Prostate gland (tissue), 2 donors: ENCODE measurements at regions not wholly inside any gene's neighbourhood (a gene's known extent, or its start where the extent isn't known, plus 50 kb on each side); places are given as distances from the start of the nearest gene placed in this dataset.

Experiments
- DNase-seq: peaks from one replicate; pipeline ENCODE4 v3.0.0-alpha.2; 2019; ENCODE audit warnings: low spot score
- H3K27ac ChIP-seq, 2 donors: fragments of 200-600 bp; sonication (generic); 2 replicates each; pipeline ENCODE4 v1.5.1; 2017 to 2019
- H3K27me3 ChIP-seq: fragments of 200-600 bp; sonication (generic); replicated peaks from 2 replicates; pipeline ENCODE4 v1.5.1; 2019; ENCODE audit not compliant: insufficient read depth
- H3K36me3 ChIP-seq, 2 donors: fragments of 200-600 bp; sonication (generic); 1 replicate in 1 of 2; 2 replicates in 1 of 2; pipeline versions ENCODE4 v1.5.1 to v1.8.1; 2017 to 2019
- H3K4me1 ChIP-seq: fragments of 200-600 bp; sonication (generic); replicated peaks from 2 replicates; pipeline ENCODE4 v1.5.1; 2019
- H3K4me3 ChIP-seq, 2 donors: fragments of 200-600 bp; sonication (generic); 2 replicates each; pipeline ENCODE4 v1.5.1; 2017 to 2019
- H3K9me3 ChIP-seq: fragments of 200-600 bp; sonication (generic); 2 replicates; pipeline ENCODE4 v1.5.1; 2017
- POLR2A ChIP-seq: fragments of 450-650 bp; IDR thresholded peaks from one replicate; pipeline ENCODE4 v1.6.1; 2016; ENCODE audit warnings: antibody characterized with exemption, mild to moderate bottlenecking
- POLR2AphosphoS5 ChIP-seq: sonication (generic); formaldehyde crosslinking; IDR thresholded peaks from one replicate; pipeline ENCODE4 v1.6.1; 2017; ENCODE audit warnings: antibody characterized with exemption
- WGBS: methylation state at CpG from one replicate; pipeline ENCODE4 v1.1.5; 2018; 5-methylcytosine and 5-hydroxymethylcytosine counted together
- intact Hi-C: fragments of 100-400 bp; cut with DNase I; formaldehyde crosslinking; loops from one replicate; pipeline ENCODE4 v1.14.2; 2022
- TF ChIP-seq, protein P1 (sequence below), 4 experiments: fragments of 200-600 bp in 2 of 4; fragments of 450-650 bp in 2 of 4; sonication (generic) in 2 of 4; IDR thresholded peaks; 1 replicate in 3 of 4; 2 replicates in 1 of 4; pipeline ENCODE4 v1.5.1; 2016 to 2019; ENCODE audit warnings: antibody characterized with exemption in 4 of 4, mild to moderate bottlenecking in 2 of 4, moderate library complexity in 2 of 4

GRCh38 chr5:158609333-158610050, 490.2 kb downstream of the EBF1 start:
- H3K27me3 ChIP-seq = no peaks in the 10 kb centered on the region
- no peak overlapping the region for H3K4me3 ChIP-seq
- no peak for DNase-seq
- H3K4me1 ChIP-seq = no peaks in the 10 kb centered on the region
- H3K27ac ChIP-seq = no peak overlapping the region
- no peaks in the 10 kb centered on the region for H3K36me3 ChIP-seq
- intact Hi-C loops = no loop called here
- TF ChIP-seq POLR2A (no peak), POLR2AphosphoS5 (no peak)
- TF ChIP-seq, protein P1, sequence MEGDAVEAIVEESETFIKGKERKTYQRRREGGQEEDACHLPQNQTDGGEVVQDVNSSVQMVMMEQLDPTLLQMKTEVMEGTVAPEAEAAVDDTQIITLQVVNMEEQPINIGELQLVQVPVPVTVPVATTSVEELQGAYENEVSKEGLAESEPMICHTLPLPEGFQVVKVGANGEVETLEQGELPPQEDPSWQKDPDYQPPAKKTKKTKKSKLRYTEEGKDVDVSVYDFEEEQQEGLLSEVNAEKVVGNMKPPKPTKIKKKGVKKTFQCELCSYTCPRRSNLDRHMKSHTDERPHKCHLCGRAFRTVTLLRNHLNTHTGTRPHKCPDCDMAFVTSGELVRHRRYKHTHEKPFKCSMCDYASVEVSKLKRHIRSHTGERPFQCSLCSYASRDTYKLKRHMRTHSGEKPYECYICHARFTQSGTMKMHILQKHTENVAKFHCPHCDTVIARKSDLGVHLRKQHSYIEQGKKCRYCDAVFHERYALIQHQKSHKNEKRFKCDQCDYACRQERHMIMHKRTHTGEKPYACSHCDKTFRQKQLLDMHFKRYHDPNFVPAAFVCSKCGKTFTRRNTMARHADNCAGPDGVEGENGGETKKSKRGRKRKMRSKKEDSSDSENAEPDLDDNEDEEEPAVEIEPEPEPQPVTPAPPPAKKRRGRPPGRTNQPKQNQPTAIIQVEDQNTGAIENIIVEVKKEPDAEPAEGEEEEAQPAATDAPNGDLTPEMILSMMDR (IDR thresholded peaks at IDR 0.05) = no peak
- H3K9me3 ChIP-seq = no peaks in the 10 kb centered on the region
- WGBS = 63% methylated on average over 9 of the region's 9 CpGs

GRCh38 chr5:158607088-158607487, 492.6 kb downstream of the EBF1 start:
- DNase-seq = no peak
- Histone ChIP-seq H3K27ac (no peak overlapping the region), H3K4me3 (no peak overlapping the region), H3K4me1 (no peaks in the 10 kb centered on the region), H3K27me3 (no peaks in the 10 kb centered on the region), H3K36me3 (no peaks in the 10 kb centered on the region), H3K9me3 (no peaks in the 10 kb centered on the region)
- intact Hi-C loops = no loop called here
- TF ChIP-seq POLR2AphosphoS5 (no peak), POLR2A (no peak)
- TF ChIP-seq, protein P1 (IDR thresholded peaks at IDR 0.05) = no peak
- WGBS = 76% methylated on average over 2 of the region's 2 CpGs

DNA sequence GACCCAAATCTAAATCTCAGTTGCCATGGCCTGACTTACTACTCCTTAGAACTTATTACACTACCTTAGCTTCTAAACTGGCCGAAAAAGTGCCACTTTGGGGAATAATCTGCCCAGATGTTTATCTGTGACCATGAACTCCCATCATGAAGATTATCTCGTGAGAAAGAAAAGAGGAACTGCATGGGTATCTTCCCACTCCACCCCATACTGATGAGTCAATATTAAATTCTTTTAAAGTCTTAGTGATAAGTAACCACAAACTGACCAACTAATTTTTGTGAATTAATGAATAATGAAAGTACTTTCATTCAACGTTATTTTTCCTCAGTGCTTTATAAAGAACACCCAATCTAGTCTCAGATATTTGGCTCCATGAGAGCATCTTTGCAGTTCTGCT, 493.5 kb downstream of the EBF1 start:
- TF ChIP-seq, protein P1 (IDR thresholded peaks at IDR 0.05) = no peak

DNA sequence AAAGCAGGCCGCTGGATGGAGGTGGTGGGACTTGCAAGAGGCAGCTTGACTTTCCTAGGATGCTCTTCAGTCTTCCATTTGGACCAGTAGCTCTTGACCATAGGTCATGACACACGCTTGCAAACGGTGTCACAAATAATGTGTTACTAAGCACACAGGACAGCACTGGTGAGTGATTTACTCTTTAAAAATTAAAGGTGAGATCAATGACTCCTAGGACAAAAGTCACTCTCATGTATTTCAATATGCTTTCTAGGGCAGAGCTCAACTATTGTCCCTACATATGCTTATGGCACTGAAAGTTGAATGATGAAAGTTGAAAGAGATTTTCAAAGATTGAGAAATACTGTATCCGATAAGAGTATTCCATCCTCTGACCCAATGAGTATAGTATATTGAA, 496.7 kb downstream of the EBF1 start:
- Histone ChIP-seq H3K27me3 (no peaks in the 10 kb centered on the region), H3K9me3 (no peaks in the 10 kb centered on the region), H3K4me1 (no peaks in the 10 kb centered on the region), H3K4me3 (no peak overlapping the region), H3K27ac (no peak overlapping the region), H3K36me3 (no peaks in the 10 kb centered on the region)
- no peak for DNase-seq
- 96% methylated on average over 4 of the region's 4 CpGs for WGBS
- intact Hi-C loops = no loop called here
- TF ChIP-seq, protein P1 (IDR thresholded peaks at IDR 0.05) = no peak
- TF ChIP-seq POLR2AphosphoS5 = no peak
- TF ChIP-seq POLR2A = no peak

More for the DNA sequence above, 493.5 kb downstream of the EBF1 start:
- Histone ChIP-seq H3K4me1 (no peaks in the 10 kb centered on the region), H3K4me3 (no peak overlapping the region), H3K27ac (no peak overlapping the region), H3K9me3 (no peaks in the 10 kb centered on the region), H3K27me3 (no peaks in the 10 kb centered on the region), H3K36me3 (no peaks in the 10 kb centered on the region)
- no peak for DNase-seq
- intact Hi-C loops = no loop called here
- WGBS = 87% methylated on average over 3 of the region's 3 CpGs

DNA sequence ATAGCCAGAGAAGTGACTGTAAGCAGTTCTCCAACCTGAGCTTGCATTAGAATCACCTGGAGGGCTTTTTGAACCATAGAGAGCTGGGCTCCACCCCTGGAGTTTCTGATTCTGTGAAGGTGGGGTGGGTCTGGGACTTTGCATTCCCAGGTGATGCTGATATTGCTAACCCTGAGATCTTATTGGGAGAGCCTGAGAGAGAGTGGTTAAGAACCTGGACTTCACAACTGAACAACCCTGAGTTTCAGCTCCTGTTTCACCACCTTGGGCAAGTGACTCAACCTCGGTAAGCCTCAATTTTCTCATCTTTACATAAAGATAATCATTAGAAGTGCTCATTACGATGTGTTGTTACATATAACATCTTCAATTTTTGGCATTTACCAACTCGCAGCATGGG, 498.6 kb downstream of the EBF1 start:
- DNase-seq = no peak
- H3K4me3 ChIP-seq = no peak overlapping the region
- TF ChIP-seq POLR2AphosphoS5 (no peak), POLR2A (no peak)
- TF ChIP-seq, protein P1 (IDR thresholded peaks at IDR 0.05) = no peak
- no peaks in the 10 kb centered on the region for H3K9me3 ChIP-seq
- H3K36me3 ChIP-seq = no peaks in the 10 kb centered on the region
- H3K27ac ChIP-seq = no peak overlapping the region
- no peaks in the 10 kb centered on the region for H3K4me1 ChIP-seq
- intact Hi-C loops = no loop called here
- WGBS = 94% methylated on average over 3 of the region's 3 CpGs
- H3K27me3 ChIP-seq = no peaks in the 10 kb centered on the region
